ENCODE measurements at regions not wholly inside any gene's neighbourhood (a gene's known extent, or its start where the extent isn't known, plus 50 kb on each side); places are given as distances from the start of the nearest gene placed in this dataset.

DNA sequence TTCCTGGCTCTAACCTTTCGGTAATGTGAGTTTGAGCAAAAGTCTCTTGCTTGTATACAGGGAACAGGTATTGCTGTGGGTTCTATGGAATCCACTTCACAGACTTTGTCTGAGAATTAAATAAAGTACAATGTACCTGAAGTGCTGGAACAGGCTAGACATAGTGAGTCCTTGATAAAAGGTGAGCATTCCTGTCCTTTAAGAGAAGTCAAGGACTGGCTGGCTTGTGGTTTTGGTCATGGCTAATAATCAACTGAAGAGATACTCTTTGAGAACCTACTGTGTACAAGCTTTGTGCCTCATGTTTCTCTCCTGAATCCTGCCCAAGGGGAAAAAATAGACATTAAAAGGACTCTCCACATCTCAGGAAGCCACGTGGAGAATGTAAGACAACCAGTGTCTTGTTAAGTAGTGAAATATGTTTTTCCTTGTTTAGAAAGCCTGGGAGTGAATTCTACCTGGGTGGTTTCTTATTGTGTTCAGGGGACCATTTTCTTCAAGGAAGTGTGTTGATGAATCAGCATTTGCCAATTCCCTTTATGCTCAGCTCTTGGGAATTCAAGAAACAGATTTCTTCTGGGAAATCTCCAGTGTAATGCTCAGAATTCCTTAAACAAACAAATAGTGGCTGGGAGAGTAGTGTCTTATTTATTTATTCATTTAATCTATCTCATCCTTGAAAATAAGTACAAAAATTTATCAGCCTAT, 55.2 kb upstream of the PLD5 start:
- H3K4me1 ChIP-seq (ENCODE audit: insufficient read depth, poor library complexity, severe bottlenecking), result no peaks in the 10 kb centered on the region
- no peaks in the 10 kb centered on the region for H3K27me3 ChIP-seq (ENCODE audit: insufficient read depth, poor library complexity, severe bottlenecking)
- no peak overlapping the region for H3K4me3 ChIP-seq (ENCODE audit: severe bottlenecking)
- no peaks in the 10 kb centered on the region for H3K36me3 ChIP-seq (ENCODE audit: low read depth)
- ATAC-seq (ENCODE audit: low read depth) (no peak), DNase-seq (ENCODE audit: low spot score) (no peak)
- H3K27ac ChIP-seq (ENCODE audit: poor library complexity, severe bottlenecking), result no peak overlapping the region
- H3K9me3 ChIP-seq (ENCODE audit: severe bottlenecking), result no peaks in the 10 kb centered on the region
- TF ChIP-seq, protein P1, sequence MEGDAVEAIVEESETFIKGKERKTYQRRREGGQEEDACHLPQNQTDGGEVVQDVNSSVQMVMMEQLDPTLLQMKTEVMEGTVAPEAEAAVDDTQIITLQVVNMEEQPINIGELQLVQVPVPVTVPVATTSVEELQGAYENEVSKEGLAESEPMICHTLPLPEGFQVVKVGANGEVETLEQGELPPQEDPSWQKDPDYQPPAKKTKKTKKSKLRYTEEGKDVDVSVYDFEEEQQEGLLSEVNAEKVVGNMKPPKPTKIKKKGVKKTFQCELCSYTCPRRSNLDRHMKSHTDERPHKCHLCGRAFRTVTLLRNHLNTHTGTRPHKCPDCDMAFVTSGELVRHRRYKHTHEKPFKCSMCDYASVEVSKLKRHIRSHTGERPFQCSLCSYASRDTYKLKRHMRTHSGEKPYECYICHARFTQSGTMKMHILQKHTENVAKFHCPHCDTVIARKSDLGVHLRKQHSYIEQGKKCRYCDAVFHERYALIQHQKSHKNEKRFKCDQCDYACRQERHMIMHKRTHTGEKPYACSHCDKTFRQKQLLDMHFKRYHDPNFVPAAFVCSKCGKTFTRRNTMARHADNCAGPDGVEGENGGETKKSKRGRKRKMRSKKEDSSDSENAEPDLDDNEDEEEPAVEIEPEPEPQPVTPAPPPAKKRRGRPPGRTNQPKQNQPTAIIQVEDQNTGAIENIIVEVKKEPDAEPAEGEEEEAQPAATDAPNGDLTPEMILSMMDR (IDR thresholded peaks at IDR 0.05; ENCODE audit: poor library complexity, severe bottlenecking), result no peak

All from RWPE2 (cell line).